ENCODE measurements at regions not wholly inside any gene's neighbourhood (a gene's known extent, or its start where the extent isn't known, plus 50 kb on each side); places are given as distances from the start of the nearest gene placed in this dataset.

DNA sequence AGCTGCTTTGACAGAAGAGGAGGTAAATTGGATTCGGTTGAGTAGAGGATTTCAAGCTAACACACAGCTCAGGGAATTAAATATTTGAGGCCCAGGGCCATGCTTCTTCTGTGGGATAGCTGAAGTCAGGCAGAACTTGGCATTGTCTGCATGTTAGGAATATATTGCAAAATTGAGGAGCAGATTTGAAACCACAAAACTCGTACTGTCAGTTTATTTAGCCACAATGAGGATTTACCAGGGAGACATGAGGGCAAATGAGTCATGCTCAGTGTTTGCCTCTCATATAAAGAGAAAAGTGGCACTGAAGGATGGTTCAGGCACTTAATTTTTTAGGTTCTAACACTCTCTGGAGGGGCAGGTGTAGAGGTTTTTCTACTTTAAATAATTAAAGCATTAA, 83.0 kb upstream of the PRLR start:
- no TSS peak for BruUV-seq (replicated peaks)
- CTCF ChIA-PET (ENCODE audit: low intra/inter-chr PET ratio, low total read pairs): no interaction called here
- H3K9ac ChIP-seq (ENCODE audit: insufficient read depth, low read depth, low read length): no peak overlapping the region
- H3K79me2 ChIP-seq (ENCODE audit: insufficient read depth, low read length): no peaks in the 10 kb centered on the region
- H3K9me3 ChIP-seq (ENCODE audit: low read length): no peaks in the 10 kb centered on the region
- ATAC-seq: no peak
- FAIRE-seq: no peak
- no peaks in the 10 kb centered on the region for H3K4me1 ChIP-seq (ENCODE audit: insufficient read depth, low read length)
- intact Hi-C loops (cut with micrococcal nuclease; ENCODE audit: unreplicated experiment) (no loop called here), in situ Hi-C loops (cut with HindIII; ENCODE audit: extremely low pct_ligation_motif_present, low pct_unique_long_range_greater_than_20kb) (no loop called here)
- H3K4me2 ChIP-seq (ENCODE audit: low read depth, low read length): no peak overlapping the region
- POLR2A ChIA-PET: no interaction called here
- no peak overlapping the region for H2AFZ ChIP-seq (ENCODE audit: low read length)
- H3K27ac ChIP-seq (ENCODE audit: extremely low read length, insufficient read depth, low read length): no peak overlapping the region
- no peak for DNase-seq (ENCODE audit: low spot score)
- 13% methylated on average over 2 of the region's 2 CpGs for WGBS (ENCODE audit: low lambda C conversion rate)
- H3K27me3 ChIP-seq (ENCODE audit: control insufficient read depth in 1 of 2, insufficient read depth in 2 of 2, low read length in 2 of 2): no peaks in the 10 kb centered on the region
- H3K36me3 ChIP-seq (replicated peaks in 1 of 2; ENCODE audit: control insufficient read depth in 1 of 2, insufficient read depth in 2 of 2, low read length in 2 of 2): no peaks in the 10 kb centered on the region
- H3K4me3 ChIP-seq (replicated peaks in 1 of 3; ENCODE audit: insufficient read depth in 1 of 3, low read depth in 2 of 3, low read length in 3 of 3): no peak overlapping the region
- no peaks in the 10 kb centered on the region for H4K20me1 ChIP-seq (ENCODE audit: insufficient read depth, low read length)
- TF ChIP-seq TCF7L2 (IDR thresholded peaks at IDR 0.05; ENCODE audit: low read depth, low read length): no peak
- TF ChIP-seq, protein P1, sequence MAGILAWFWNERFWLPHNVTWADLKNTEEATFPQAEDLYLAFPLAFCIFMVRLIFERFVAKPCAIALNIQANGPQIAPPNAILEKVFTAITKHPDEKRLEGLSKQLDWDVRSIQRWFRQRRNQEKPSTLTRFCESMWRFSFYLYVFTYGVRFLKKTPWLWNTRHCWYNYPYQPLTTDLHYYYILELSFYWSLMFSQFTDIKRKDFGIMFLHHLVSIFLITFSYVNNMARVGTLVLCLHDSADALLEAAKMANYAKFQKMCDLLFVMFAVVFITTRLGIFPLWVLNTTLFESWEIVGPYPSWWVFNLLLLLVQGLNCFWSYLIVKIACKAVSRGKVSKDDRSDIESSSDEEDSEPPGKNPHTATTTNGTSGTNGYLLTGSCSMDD (CRISPR knock-in tag; IDR thresholded peaks at IDR 0.05): no peak
- TF ChIP-seq, protein P2, sequence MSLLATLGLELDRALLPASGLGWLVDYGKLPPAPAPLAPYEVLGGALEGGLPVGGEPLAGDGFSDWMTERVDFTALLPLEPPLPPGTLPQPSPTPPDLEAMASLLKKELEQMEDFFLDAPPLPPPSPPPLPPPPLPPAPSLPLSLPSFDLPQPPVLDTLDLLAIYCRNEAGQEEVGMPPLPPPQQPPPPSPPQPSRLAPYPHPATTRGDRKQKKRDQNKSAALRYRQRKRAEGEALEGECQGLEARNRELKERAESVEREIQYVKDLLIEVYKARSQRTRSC (CRISPR knock-in tag; IDR thresholded peaks at IDR 0.05; ENCODE audit: low read depth): no peak
- TF ChIP-seq, protein P3, sequence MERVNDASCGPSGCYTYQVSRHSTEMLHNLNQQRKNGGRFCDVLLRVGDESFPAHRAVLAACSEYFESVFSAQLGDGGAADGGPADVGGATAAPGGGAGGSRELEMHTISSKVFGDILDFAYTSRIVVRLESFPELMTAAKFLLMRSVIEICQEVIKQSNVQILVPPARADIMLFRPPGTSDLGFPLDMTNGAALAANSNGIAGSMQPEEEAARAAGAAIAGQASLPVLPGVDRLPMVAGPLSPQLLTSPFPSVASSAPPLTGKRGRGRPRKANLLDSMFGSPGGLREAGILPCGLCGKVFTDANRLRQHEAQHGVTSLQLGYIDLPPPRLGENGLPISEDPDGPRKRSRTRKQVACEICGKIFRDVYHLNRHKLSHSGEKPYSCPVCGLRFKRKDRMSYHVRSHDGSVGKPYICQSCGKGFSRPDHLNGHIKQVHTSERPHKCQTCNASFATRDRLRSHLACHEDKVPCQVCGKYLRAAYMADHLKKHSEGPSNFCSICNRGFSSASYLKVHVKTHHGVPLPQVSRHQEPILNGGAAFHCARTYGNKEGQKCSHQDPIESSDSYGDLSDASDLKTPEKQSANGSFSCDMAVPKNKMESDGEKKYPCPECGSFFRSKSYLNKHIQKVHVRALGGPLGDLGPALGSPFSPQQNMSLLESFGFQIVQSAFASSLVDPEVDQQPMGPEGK (CRISPR knock-in tag; IDR thresholded peaks at IDR 0.05): no peak
- TF ChIP-seq CREM (IDR thresholded peaks at IDR 0.05): no peak
- no peak for TF ChIP-seq CREM (CRISPR knock-in tag; IDR thresholded peaks at IDR 0.05)
- no peak for TF ChIP-seq ZNF747 (CRISPR knock-in tag; IDR thresholded peaks at IDR 0.05; ENCODE audit: borderline replicate concordance)
- no peak for TF ChIP-seq ERF (CRISPR knock-in tag; IDR thresholded peaks at IDR 0.05)
- no peak for TF ChIP-seq KLF16 (CRISPR knock-in tag; IDR thresholded peaks at IDR 0.05)
- no peak for TF ChIP-seq ZKSCAN5 (CRISPR knock-in tag; IDR thresholded peaks at IDR 0.05)
- TF ChIP-seq FOXA1 (IDR thresholded peaks at IDR 0.05): no peak
- TF ChIP-seq FOXA1 (CRISPR knock-in tag; IDR thresholded peaks at IDR 0.05): no peak
- TF ChIP-seq, protein P4, sequence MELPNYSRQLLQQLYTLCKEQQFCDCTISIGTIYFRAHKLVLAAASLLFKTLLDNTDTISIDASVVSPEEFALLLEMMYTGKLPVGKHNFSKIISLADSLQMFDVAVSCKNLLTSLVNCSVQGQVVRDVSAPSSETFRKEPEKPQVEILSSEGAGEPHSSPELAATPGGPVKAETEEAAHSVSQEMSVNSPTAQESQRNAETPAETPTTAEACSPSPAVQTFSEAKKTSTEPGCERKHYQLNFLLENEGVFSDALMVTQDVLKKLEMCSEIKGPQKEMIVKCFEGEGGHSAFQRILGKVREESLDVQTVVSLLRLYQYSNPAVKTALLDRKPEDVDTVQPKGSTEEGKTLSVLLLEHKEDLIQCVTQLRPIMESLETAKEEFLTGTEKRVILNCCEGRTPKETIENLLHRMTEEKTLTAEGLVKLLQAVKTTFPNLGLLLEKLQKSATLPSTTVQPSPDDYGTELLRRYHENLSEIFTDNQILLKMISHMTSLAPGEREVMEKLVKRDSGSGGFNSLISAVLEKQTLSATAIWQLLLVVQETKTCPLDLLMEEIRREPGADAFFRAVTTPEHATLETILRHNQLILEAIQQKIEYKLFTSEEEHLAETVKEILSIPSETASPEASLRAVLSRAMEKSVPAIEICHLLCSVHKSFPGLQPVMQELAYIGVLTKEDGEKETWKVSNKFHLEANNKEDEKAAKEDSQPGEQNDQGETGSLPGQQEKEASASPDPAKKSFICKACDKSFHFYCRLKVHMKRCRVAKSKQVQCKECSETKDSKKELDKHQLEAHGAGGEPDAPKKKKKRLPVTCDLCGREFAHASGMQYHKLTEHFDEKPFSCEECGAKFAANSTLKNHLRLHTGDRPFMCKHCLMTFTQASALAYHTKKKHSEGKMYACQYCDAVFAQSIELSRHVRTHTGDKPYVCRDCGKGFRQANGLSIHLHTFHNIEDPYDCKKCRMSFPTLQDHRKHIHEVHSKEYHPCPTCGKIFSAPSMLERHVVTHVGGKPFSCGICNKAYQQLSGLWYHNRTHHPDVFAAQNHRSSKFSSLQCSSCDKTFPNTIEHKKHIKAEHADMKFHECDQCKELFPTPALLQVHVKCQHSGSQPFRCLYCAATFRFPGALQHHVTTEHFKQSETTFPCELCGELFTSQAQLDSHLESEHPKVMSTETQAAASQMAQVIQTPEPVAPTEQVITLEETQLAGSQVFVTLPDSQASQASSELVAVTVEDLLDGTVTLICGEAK (IDR thresholded peaks at IDR 0.05): no peak
- TF ChIP-seq, protein P4 (CRISPR knock-in tag; IDR thresholded peaks at IDR 0.05): no peak
- no peak for TF ChIP-seq MLLT10 (CRISPR knock-in tag; IDR thresholded peaks at IDR 0.05)
- TF ChIP-seq FOXM1 (CRISPR knock-in tag; IDR thresholded peaks at IDR 0.05): no peak

All from HepG2 (cell line).